RCC 7860 (cell line): ENCODE measurements at regions not wholly inside any gene's neighbourhood (a gene's known extent, or its start where the extent isn't known, plus 50 kb on each side); places are given as distances from the start of the nearest gene placed in this dataset.
"Not testable (repeated sequence)": the region's sequence is repeated elsewhere in the genome, so short reads cannot be mapped to it uniquely, and the experiment has no call there.

Experiments used
- DNase-seq: peaks from one replicate; pipeline ENCODE4 v3.0.0-alpha.2; 2015; ENCODE audit warnings: low spot score
- FAIRE-seq: peaks from 2 replicates; lab custom pipeline; 2012; peaks lifted over from hg19 to GRCh38; lab: Jason Lieb, UNC

DNA sequence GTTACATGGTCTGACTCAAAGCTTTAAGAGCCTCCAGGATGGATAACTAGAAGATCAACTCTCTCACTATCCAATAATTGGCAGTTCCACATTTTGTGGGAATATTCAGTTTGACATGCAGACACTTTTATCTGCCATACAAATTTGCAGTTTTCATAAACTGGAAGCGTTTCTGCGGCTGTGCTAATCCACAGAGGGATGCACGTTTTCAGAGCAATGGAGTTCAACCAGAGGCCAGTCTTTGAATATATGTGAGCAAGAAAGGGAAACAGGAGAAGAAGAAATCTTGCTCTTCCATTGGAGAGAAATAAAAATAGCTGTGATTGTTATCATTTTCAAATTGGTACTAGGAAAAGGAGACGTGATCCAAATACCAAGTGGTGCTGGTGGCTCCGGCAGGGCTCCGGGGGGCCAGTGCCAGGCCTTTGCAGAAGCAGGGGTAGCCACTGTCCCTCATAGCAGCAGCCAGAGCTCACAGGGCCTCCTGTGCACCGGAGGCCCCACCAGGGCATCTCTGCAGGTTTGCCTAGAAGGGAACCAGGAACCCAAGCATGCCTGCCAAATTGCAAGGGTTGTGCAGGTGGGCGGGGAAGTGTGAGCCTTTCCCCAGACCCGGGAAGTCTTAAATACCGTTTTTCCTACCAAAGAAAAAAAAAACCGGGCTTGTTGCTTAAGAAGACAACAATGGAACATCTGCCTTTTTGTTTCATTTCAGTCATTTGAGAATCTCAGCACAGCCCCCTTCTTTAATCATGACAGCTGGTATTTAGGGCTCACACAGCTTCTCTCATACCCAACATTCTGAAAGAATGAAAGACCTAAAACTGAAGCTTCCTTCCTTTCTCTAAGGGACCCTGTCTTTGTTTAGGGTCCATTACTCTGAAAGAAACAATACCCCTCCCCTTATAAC, 791.1 kb upstream of the SOX11 start:
- DNase-seq = no peak
- no peak for FAIRE-seq

DNA sequence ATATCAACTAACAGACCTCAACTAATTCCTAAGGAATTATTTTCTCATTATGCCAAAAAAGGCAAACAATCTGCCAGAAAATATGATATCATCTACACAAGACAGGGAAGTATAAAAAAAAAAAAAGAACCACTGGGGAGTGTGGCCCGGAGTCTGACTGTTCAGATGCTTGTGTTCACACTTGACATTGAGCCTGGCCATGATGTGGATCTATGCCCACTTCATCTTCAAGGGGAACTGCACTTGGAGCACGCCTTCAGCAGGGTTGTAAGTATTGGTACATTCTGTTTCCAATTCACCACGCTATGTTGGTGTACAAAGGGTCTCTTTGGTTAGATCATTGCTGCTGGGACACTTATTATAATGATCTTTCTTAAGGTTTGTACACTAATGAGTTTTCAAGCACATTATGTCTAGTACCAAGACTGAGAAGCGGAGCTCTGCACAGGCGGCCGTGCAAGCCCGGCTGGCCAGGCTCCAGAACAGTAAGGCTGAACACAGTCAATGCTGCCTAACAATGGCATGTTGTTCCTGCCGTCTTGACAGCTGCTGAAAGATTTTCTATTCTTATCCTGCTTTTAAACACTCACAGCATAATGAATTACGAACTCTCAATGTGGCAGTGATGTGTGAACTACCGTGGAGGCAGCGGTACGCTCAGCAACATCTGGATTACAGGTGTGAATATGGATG, 788.4 kb upstream of the SOX11 start:
- DNase-seq (no peak), FAIRE-seq (no peak)

DNA sequence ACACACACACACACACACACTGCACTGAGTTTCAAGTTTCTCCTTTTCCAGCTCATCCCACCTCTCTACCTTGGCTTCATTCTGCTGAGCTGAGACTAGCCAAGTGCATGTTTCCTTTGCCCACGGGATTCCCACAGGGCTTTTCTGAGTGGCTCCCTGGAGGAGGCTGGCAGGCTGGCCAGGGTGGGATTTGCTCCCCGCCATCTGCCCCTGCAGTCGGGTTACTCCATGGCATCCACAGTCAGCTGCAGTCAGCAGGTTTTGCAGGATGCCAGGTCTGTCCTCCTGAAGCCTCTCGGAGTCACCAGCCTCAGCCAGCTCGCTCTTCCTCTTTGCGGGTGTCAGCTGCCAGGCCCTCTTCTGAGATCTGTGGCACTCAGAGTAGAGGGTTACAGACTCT, 783.7 kb upstream of the SOX11 start:
- no peak for DNase-seq
- no peak for FAIRE-seq

DNA sequence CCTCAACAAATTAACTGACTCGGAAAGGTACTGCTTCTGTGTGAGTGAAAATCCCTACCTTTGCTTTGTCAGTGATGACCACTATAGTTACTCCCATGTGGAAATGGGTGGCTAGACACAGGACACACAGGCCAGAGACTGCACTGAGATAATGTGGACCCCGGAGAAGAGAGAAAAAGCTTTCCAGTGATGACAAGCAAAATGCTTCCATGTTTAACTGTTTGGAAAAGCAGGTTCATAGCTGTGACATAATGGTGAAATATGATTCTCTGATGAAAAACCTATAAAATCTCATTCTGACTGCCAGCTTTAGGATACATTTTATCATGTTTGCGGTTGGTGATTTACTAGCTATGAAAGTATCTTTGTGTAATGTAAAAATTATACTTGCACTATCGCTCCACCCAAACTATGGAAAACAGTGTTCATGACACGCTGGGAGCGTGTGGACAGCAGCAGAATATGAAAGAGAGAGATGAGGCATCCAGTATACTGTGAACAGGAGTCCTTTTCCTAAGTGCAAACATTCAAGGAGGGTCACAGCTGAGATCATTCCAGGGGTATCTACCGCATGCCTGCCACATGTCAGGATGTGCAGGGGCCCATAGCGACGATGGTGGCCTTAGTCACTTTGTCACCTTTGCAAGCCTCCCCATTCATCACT, 782.7 kb upstream of the SOX11 start:
- no peak for DNase-seq

DNA sequence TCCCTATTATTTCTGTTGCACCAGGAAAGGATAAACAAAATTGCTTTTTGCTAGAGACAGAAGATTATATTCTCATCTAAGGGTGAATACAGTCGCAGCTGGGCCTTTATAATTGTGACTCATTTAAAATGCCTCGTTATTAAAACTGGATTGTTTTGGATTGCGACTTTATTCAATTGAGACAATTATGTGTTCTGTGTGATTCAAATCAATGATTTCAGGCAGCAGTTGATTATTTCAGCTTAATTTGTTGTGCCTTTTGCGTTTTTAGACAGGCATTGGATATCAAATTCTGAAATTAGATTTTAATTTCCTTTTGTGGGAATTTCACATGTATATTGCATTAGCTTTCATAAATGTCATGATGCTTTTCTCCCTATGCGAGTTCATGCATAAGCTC, 778.1 kb upstream of the SOX11 start:
- no peak for DNase-seq
- no peak for FAIRE-seq

More for the DNA sequence above, 782.7 kb upstream of the SOX11 start:
- FAIRE-seq = no peak

DNA sequence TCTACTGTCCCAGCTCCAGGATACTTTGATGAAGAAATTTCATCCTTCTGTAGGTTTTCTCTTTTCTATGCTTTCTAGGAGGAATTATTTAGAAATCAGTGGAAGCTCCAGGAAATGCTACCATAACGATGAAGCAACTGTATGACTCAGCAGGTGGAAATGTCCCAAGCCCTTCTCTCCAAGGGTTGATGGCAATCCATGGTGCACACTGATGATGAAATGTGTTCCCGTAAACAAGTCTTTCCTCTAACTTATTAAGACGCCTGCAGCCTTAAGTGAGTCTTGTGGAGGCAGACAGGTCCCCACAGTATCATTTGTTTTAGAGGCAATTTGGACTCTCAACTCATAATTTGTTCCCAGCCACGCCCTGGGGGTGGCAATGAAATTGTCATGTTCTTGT, 777.6 kb upstream of the SOX11 start:
- FAIRE-seq = no peak

DNA sequence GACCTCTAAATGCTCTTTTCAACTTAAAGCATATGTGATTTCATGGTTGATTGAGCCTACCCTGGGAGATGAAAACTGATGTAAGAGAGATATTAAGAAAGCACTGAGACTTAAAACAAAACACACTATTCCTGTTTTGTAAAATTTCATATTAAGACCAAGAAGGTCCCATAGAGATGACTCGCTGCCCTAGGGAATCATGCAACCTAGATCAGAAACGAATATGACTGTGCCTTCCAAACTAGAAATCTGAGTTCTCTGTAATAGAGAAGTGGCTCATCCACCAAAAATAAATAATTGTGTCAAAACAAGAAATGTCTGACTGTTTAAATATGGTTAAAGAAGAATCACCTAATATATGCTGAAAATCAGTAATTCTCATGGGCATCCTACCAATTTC, 776.8 kb upstream of the SOX11 start:
- DNase-seq = no peak
- no peak for FAIRE-seq

More for the DNA sequence above, 777.6 kb upstream of the SOX11 start:
- DNase-seq = no peak

DNA sequence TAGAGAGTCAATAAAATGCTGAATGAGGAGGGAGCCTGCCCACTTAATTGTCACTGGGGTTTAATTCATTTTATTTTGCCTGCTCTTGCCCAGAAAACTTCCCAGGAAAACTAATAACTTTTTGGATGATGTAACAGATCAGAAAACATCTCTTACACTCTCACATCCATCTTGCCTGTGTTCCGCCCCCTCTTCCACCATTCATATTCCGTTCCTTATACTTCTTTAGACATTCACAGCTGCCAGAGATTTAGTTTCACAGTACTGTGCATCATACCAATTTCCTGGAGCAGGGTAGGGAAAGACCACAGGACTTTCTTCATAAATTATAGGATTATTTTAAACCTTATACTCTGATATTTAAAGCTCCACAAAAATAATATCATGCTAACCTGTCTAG, 776.1 kb upstream of the SOX11 start:
- FAIRE-seq (no peak), DNase-seq (no peak)

DNA sequence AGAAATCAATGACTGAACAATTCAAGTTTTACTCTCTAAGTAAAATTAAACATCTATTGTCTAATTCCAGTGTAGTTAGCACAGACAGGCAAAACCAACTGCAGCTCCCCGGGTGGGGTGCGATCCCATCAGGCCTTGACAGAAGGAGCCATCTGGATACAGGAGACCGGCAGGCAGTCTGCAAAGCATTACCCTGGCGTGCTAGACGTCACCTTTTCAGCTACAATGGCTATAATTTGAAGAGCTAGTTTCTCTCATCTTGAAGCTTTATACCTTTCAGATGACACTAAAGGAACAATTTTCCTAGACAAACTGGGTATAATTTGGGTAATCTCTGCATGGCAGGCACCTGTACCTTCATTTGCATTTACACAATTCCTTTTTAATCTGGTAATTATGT, 761.5 kb upstream of the SOX11 start:
- FAIRE-seq (no peak), DNase-seq (no peak)

DNA sequence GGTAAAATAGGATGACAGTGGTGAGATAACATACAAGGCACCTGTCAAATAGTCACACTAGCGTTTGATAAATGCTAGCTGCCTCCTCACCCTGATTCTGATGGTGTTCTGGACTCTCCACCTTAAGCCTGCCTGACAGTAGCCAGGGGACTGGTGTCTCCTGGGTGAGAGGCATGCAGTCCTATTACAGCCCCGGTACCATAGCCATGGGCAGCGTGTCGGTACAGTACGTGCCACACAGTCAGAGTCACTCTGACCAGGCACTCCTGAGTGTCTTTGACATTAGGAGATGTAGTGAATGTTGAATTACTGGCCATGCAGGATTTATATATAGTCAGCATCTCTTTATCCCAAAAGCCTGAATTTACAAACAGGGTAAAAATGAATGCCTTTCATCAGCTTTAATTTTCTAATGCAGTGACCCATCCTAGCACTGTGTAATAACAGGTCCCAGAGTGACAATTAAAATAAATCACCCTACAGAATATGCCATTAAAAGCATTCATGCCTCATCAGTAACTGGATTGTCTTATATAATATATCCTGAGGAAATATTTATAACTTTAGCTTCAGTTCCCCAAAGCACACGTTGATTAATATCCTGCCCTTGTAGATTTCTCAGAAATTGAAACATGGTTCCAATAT, 760.3 kb upstream of the SOX11 start:
- no peak for DNase-seq
- no peak for FAIRE-seq

DNA sequence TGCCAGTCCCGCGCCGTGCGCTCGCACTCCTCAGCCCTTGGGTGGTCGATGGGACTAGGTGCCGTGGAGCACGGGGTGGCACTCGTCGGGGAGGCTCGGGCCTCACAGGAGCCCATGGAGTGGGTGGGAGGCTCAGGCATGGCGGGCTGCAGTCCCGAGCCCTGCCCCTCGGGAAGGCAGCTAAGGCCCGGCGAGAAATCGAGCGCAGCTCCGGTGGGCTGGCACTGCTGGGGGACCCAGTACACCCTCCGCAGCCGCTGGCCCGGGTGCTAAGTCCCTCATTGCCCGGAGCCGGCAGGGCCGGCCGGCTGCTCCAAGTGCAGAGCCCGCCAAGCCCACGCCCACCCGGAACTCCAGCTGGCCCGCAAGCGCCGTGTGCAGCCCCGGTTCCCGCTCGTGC, 756.9 kb upstream of the SOX11 start:
- not testable (repeated sequence) for FAIRE-seq, DNase-seq

DNA sequence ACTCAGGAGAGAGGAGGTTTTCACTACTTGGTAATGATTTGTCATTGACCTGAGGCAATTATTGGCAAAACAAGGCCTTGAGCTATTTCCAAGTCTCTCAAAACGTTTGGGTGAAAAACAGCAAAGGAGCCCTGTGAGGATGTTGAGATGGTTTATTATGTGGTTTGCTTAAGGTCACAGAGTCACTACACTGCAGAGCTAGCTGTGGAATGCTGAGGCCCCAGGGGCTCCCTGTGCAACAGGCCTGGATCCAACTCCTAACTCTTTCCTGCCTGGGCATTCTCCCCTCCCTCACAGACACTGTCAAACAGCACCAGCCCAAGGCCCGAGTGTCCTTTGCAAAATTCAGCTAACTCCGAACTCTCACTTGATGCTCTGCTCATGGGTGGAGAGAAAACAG, 754.6 kb upstream of the SOX11 start:
- no peak for DNase-seq
- no peak for FAIRE-seq

DNA sequence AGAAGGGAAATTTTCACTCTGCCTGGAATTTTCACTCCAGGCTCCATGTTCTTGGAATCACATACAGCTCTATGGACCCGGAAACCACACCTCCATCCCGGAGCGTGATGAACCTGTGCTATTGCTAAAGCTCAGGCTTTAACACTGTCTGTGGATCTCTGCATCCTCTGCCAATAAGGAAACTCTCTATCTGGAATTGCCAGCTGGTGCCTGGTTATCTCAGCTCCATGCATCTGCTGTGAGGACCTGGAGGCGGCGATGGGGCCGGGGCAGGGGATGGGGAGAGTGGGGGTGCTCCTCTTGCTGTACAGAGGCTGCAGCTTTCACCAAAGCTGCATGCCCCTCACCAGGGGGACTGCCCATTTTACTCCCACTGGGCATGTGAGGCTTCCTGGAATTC, 754.0 kb upstream of the SOX11 start:
- DNase-seq = no peak
- FAIRE-seq = no peak

DNA sequence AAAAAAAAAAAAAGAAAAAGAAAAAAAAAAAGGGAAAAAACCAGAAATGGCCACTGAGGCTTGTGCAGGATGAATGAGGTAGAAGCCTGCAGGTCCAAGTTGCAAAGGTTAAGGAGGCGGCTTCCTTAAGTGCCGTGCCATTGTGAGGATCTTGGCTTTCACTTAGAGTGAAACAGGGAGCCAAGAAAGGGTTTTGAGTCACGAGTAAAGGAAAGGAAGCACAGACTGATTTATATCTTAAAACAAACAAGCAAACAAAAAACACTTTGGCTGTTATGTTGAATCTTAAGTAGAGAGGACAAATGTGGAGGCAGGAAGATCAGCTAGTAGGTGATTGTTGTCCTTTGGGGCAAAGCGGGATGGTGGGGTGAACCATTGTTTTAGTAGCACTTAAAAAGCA, 749.7 kb upstream of the SOX11 start:
- DNase-seq (no peak), FAIRE-seq (no peak)

DNA sequence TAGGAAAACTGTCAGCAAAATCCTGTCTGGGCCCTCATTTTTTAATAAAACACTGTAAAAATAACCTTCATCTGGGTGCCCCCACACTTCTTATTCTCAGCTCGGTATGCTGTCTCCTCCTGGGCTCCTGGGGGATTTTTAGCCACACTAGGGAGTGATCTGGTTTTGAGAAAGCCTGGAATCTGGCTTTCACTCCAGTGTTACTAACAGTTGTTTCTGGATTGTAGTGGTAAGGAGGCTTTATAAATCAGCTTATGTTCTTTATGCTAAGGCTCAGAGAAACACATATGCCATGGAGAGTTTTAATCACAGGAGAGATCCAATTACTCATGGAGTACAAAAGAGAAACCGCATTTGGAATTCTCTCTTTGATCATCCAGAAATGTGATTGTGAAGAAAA, 744.3 kb upstream of the SOX11 start:
- no peak for DNase-seq
- FAIRE-seq = no peak

DNA sequence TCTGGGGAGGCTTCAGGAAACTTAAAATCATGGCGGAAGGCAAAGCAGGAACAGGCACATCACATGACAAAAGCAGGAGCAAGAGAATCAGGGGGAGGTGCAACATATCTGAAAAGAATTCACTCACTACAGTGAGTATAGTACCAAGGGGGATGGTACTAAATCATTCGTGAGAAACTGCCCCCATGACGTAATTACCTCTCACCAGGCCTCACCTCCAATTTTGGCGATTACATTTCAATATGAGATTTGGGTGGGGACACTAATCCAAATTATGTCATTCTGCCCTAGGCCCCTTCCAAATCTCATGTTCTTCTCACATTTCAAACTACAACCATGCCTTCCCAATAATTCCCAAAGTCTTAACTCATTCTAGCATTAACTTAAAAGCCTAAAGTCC, 740.8 kb upstream of the SOX11 start:
- no peak for DNase-seq
- FAIRE-seq = no peak

DNA sequence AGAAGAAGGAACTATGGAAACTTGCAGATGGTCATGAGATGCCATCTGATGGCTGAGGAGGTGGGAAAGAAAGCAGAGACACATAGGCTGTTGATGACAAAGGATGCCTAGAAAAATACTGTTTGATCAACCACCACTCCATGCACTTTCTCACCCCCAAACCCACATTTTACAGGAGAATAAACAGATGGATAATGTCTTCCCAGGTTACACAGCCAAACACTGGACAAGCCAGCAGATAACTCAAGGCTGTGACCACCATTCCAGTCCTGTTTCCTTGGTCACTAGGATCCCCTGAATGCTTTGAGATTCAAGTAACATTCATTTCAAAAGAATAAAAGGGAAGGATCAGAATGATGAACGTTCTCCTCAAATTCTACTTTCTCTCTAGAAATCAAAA, 733.0 kb upstream of the SOX11 start:
- DNase-seq (no peak), FAIRE-seq (no peak)

DNA sequence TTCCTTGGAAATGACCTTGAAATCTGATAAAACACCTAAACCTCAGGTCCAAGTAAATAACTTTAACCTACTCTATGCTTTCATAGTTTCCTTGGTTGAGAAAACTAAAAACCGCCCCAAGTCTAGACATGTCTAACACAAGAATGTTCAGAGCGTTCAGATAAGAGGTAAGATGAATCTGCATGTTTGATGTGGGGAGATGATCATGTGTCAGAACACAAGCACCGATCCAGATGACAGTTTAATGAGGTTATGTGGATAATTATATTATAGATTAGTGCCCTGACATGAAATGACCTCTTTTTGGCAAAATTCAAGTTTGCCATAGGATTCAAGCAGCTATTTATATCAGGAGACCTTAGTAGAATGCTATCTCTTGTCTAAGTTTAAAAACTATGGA, 729.8 kb upstream of the SOX11 start:
- no peak for FAIRE-seq
- no peak for DNase-seq

DNA sequence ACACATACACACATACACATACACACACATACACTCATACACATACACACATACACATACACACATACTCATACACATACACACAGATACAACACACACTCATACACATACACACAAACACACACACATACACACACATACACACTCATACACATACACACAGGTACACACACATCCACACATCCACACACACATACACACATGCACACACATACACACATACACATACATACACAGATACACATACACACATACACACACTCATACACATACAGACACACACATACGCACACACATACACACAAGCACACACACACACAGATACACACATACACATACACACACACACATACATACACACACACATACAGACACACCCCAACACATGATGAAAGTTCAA, 729.1 kb upstream of the SOX11 start:
- DNase-seq = no peak
- FAIRE-seq = no peak

DNA sequence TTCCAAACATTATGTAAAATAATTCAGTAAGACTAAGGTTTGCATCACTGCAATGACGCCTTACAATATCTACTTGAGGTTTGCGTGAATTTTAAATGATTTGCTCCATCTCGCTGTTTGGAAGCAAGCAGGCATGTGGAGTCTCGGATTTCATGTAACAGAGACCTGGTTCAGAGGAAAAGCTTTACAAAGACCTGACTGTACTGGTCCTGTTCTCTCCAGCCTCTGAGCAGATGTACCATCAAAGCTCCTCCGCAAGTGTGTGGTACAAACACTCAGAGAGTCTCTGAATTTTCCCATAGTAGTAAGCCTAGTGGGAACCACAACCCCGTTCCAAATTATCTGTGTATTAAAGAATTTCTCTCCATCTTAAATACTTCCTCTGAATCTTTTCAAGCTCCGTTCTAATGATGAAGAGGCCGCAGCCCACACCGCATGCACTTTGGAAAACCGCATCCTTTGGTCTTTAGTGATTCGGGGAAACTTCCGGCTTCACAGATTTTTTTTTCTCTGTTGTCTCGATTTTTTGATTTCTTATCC, 728.1 kb upstream of the SOX11 start:
- FAIRE-seq (no peak), DNase-seq (no peak)

DNA sequence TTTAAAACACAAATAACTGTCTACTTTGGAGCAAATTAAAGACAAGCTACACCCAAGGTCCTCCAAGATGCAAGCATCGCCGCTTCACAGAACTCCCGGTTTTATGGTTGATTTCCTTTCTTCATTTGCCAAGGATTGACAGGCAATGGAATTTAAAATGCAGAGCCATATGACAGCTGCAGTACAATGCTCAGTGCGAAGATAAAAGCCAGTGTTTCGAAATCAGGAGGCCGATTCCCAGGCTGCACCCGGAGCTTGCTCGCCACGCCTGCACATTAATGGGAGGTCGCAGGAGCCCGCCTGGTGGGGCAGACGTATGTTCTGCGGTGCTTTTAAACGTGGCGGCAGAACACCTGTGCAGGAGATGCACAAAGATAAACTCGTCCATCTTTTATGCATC, 727.6 kb upstream of the SOX11 start:
- FAIRE-seq (no peak), DNase-seq (no peak)
